Lower leg skin (tissue), 4 donors: ENCODE measurements at regions not wholly inside any gene's neighbourhood (a gene's known extent, or its start where the extent isn't known, plus 50 kb on each side); places are given as distances from the start of the nearest gene placed in this dataset.

Experiments
- DNase-seq, 2 donors: peaks; one replicate each; pipeline ENCODE4 v3.0.0-alpha.2; 2019; ENCODE audit warnings: low spot score in 2 of 2
- H3K4me3 ChIP-seq: fragments of 200-600 bp; sonication (generic); 2 replicates; pipeline ENCODE4 v1.5.1; 2017; ENCODE audit warnings: mild to moderate bottlenecking, low read depth; ENCODE audit not compliant: poor library complexity, severe bottlenecking
- POLR2A ChIP-seq, 2 donors: fragments of 450-650 bp; IDR thresholded peaks; one replicate each; pipeline ENCODE4 v1.6.1; 2016 to 2017; ENCODE audit warnings: antibody characterized with exemption in 2 of 2, mild to moderate bottlenecking in 1 of 2, moderate library complexity in 1 of 2
- WGBS, 2 donors: methylation state at CpG; one replicate each; pipeline ENCODE4 v1.1.5; 2018; 5-methylcytosine and 5-hydroxymethylcytosine counted together
- intact Hi-C: fragments of 100-400 bp; cut with DNase I; formaldehyde crosslinking; loops from one replicate; pipeline ENCODE4 v1.15.0; 2023; ENCODE audit warnings: low total_unique reads
- TF ChIP-seq, protein P1 (sequence below), 3 donors: fragments of 450-650 bp; IDR thresholded peaks; one replicate each; pipeline ENCODE4 v1.5.1; 2016; ENCODE audit warnings: antibody characterized with exemption in 3 of 3, mild to moderate bottlenecking in 3 of 3, moderate library complexity in 2 of 3

DNA sequence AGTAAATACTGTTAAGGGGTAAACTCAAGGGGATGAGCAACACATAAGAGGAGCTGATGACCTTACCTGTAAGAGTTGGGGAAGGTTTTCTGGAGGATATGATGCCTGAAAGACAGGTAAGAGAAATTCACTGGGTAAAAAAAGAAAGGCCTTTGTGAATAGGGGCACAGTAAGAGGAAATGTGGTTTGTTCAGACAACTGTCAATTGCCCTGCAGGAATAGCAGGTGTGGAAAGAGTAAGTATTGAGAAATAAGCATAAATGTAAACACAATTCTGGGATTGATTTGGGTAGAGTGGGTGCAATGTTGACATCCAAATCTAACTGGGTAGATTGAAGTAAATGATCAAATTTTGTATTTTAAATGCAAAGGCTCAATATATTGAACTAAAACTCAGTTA is 670.0 kb downstream of the DHX35 start:
- no peak for DNase-seq
- intact Hi-C loops, result no loop called here
- TF ChIP-seq POLR2A (IDR thresholded peaks at IDR 0.05), result no peak
- TF ChIP-seq, protein P1, sequence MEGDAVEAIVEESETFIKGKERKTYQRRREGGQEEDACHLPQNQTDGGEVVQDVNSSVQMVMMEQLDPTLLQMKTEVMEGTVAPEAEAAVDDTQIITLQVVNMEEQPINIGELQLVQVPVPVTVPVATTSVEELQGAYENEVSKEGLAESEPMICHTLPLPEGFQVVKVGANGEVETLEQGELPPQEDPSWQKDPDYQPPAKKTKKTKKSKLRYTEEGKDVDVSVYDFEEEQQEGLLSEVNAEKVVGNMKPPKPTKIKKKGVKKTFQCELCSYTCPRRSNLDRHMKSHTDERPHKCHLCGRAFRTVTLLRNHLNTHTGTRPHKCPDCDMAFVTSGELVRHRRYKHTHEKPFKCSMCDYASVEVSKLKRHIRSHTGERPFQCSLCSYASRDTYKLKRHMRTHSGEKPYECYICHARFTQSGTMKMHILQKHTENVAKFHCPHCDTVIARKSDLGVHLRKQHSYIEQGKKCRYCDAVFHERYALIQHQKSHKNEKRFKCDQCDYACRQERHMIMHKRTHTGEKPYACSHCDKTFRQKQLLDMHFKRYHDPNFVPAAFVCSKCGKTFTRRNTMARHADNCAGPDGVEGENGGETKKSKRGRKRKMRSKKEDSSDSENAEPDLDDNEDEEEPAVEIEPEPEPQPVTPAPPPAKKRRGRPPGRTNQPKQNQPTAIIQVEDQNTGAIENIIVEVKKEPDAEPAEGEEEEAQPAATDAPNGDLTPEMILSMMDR (IDR thresholded peaks at IDR 0.05), result no peak
- no peak overlapping the region for H3K4me3 ChIP-seq

DNA sequence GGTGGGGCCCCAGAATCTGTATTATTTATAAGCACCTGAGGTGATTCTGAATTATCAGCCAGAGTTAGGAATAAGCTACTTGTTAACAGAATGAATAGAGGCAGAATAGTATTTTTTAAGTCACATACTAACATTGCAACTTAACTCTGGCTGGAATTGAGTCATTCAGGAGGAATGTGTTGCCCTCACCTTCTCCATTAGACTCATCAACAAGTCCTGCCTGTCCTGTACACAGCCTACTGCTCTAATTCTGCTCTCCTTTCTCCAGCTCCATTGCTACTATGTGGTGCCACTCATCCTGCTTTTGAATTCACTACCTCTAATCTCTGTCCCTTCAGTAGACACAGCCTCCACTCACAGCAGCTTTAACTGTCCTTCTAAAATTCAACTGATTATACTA is 669.4 kb downstream of the DHX35 start:
- TF ChIP-seq, protein P1 (IDR thresholded peaks at IDR 0.05), result no peak
- no peak for TF ChIP-seq POLR2A (IDR thresholded peaks at IDR 0.05)
- DNase-seq, result no peak
- intact Hi-C loops, result no loop called here
- H3K4me3 ChIP-seq, result no peak overlapping the region

DNA sequence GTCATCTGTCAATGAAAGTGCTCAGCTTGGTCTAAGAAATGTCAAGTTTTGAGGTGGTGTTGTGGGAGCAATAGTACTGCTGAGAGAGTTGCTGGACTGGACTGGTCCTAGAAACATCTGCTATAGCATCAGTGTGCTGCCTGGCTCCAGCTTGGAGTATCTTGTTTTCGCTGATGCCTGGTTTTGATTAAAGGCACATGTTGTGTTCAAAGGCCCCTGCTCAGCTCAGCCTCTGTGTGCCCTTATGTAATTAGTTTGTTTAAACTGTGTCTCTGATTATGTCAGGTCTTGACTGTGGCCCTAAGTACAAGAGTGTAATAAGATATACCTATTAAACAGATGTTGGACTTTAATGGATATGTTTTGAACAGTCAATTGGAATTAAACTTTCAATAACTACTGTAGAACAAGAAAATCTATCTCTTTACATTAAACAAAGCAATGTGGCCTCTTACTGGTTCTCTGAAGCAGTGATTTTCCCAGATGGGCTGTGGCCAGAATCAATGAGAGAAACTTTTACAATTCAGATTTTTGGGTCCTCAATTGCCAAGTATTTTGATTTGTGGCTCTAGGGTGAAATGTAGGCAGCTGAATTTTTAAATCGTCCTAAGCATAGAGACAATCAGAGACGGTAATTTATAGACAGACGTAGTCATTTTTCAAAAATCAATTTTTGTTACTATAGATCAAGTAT is 668.2 kb downstream of the DHX35 start:
- H3K4me3 ChIP-seq, result no peak overlapping the region
- 88 to 90% methylated on average over 4 of the region's 4 CpGs for WGBS, 2 donors
- TF ChIP-seq POLR2A (IDR thresholded peaks at IDR 0.05), result no peak
- TF ChIP-seq, protein P1 (IDR thresholded peaks at IDR 0.05), result no peak
- intact Hi-C loops, result no loop called here
- no peak for DNase-seq

DNA sequence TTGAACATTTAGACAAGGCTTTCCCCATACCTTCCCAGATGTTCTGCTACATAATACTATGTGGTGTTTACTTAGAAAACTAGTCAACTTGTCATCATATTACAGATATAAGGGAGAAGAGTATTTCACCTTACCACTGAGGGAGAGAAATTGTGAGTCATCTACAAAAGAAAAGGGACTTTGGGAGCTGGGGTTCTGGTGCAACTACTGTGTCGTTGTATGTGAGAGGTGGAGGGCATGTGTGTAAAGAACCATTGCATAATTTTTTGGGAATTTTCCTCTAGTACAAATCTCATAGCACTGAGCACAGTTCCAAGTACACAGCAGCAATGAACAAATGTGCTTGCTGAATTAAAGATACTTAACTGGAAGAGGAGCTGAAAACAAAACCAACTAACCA is 665.6 kb downstream of the DHX35 start:
- H3K4me3 ChIP-seq, result no peak overlapping the region
- TF ChIP-seq POLR2A (IDR thresholded peaks at IDR 0.05), result no peak
- TF ChIP-seq, protein P1 (IDR thresholded peaks at IDR 0.05), result no peak
- DNase-seq, result no peak
- intact Hi-C loops, result no loop called here
- 64 to 67% methylated on average over 1 of the region's 1 CpG for WGBS, 2 donors

DNA sequence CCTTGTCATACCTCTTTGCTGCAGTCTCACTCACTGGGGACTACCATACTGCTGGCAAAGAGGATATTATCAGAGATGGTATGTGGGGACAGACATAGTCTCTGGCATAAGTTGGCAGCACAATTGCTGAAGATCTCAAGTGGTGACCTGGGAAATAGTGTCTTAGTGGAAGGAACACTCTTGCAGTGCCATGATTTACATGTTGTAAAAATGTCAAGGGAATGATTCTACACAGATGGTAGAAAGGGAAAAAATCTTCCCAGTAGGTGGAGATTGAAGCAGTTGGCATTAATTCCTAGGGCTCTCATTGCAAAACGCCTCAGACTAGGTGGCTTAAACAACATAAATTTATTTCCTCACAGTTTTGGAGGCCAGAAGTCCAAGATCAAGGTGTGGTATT is 662.2 kb downstream of the DHX35 start:
- intact Hi-C loops, result no loop called here
- WGBS, 2 donors, result 79 to 80% methylated on average over 1 of the region's 1 CpG
- no peak for DNase-seq
- no peak overlapping the region for H3K4me3 ChIP-seq
- TF ChIP-seq, protein P1 (IDR thresholded peaks at IDR 0.05), result no peak

DNA sequence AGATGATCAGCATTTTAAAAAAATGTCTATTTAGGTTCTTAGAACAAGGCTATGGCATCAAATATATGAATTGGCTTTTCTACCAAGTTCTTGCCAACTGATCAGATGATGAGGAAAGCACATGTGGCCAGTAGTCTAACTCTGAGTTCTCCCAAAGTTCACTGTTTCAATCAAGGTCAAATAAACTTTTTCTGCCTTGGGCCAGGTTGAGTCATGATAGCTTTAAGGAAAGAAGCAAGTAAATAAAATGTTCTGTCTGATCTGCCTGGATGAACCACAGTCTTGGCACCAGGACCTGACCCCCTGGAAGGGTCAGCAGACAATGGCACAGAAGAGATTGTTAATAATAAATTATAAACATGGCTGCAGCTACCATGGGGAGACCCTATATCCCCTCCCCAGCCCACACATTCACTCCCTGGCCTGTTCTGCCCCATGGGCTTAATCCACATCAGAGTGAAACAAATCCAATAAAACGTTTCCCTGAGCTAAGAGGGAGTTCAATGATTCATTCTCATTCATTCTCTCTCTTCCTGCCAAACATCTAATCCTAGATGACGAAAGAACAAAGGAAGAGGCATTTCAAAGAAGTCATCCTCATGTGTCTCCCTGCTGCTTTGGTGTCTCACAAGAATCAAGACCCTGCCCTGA is 661.6 kb downstream of the DHX35 start:
- H3K4me3 ChIP-seq, result no peak overlapping the region
- 8 to 22% methylated on average over 2 of the region's 2 CpGs for WGBS, 2 donors
- TF ChIP-seq POLR2A (IDR thresholded peaks at IDR 0.05), result no peak
- TF ChIP-seq, protein P1 (IDR thresholded peaks at IDR 0.05), result no peak
- peak in 1 of 2 donors; percentile 30 for DNase-seq
- intact Hi-C loops, result no loop called here
